ENCODE measurements at regions not wholly inside any gene's neighbourhood (a gene's known extent, or its start where the extent isn't known, plus 50 kb on each side); places are given as distances from the start of the nearest gene placed in this dataset.

DNA sequence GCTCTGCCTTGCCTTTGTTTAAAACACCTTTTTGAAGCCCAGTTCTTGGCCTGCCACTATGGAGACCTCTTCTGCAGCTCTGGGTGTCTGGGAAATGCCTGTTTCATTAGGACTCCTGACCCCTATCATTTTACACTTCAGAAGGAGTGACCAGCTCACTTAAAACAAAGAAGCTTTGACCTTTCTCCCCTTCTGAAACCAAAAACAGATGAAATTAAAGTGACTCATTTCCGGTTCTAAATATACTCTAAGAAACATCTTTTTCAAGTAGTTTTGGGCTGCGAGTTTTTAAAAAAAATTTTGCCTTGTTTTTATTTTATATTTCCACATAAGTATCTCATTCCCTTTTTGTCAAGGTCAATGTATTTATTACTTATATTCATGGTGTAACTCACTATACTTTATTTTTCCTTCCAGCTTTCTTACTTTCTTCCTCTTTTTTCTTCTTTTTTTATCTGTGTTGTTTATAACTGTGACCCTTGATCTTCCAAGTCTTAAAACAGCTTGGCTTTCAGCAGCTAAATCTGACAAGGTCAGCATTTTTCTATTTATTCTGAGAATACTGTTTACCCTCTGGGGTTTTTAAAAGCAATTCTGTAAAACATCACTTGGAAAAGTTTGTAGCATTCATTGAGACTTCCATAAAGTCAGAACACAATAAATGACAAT, 672.9 kb downstream of the NR2F1-AS1 start (continued):
- TF ChIP-seq GABPA (IDR thresholded peaks at IDR 0.05; ENCODE audit: low read depth) (0 out of 2 replicates have a peak, but pooled peaks have one; percentile 17), CREB1 (IDR thresholded peaks at IDR 0.05; ENCODE audit: low read depth) (no peak), FOS (IDR thresholded peaks at IDR 0.05; ENCODE audit: borderline replicate concordance, extremely low read depth, insufficient read length) (no peak), CBFB (IDR thresholded peaks at IDR 0.05; ENCODE audit: low read depth) (no peak), SMC3 (IDR thresholded peaks at IDR 0.05; ENCODE audit: borderline replicate concordance, low read length) (no peak), TAF1 (IDR thresholded peaks at IDR 0.05; ENCODE audit: borderline replicate concordance, low read depth, low read length) (no peak), DPF2 (IDR thresholded peaks at IDR 0.05) (0 out of 2 replicates have a peak, but pooled peaks have one; percentile 25), JUND (IDR thresholded peaks at IDR 0.05; ENCODE audit: low read depth, low read length) (no peak), MXI1 (IDR thresholded peaks at IDR 0.05; ENCODE audit: low read depth, low read length) (no peak), RFX5 (IDR thresholded peaks at IDR 0.05; ENCODE audit: low read depth, low read length) (no peak), SIN3A (IDR thresholded peaks at IDR 0.05; ENCODE audit: low read depth, low read length) (no peak), SIX5 (IDR thresholded peaks at IDR 0.05; ENCODE audit: low read depth, low read length, severe bottlenecking) (no peak), RBBP5 (conservative IDR thresholded peaks at IDR 0.05) (no peak), CBX3 (IDR thresholded peaks at IDR 0.05; ENCODE audit: borderline replicate concordance, low read depth) (no peak), POU2F2 (IDR thresholded peaks at IDR 0.05; ENCODE audit: borderline replicate concordance, low read depth, low read length) (no peak), HDGF (IDR thresholded peaks at IDR 0.05) (no peak), HDAC2 (IDR thresholded peaks at IDR 0.05) (no peak), SREBF2 (IDR thresholded peaks at IDR 0.05; ENCODE audit: low read length) (no peak), KLF5 (IDR thresholded peaks at IDR 0.05; ENCODE audit: partially characterized antibody) (no peak)
- TF ChIP-seq, protein P1, sequence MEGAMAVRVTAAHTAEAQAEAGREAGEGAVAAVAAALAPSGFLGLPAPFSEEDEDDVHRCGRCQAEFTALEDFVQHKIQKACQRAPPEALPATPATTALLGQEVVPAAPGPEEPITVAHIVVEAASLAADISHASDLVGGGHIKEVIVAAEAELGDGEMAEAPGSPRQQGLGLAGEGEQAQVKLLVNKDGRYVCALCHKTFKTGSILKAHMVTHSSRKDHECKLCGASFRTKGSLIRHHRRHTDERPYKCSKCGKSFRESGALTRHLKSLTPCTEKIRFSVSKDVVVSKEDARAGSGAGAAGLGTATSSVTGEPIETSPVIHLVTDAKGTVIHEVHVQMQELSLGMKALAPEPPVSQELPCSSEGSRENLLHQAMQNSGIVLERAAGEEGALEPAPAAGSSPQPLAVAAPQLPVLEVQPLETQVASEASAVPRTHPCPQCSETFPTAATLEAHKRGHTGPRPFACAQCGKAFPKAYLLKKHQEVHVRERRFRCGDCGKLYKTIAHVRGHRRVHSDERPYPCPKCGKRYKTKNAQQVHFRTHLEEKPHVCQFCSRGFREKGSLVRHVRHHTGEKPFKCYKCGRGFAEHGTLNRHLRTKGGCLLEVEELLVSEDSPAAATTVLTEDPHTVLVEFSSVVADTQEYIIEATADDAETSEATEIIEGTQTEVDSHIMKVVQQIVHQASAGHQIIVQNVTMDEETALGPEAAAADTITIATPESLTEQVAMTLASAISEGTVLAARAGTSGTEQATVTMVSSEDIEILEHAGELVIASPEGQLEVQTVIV (IDR thresholded peaks at IDR 0.05; ENCODE audit: borderline replicate concordance, partially characterized antibody), result no peak
- TF ChIP-seq, protein P2, sequence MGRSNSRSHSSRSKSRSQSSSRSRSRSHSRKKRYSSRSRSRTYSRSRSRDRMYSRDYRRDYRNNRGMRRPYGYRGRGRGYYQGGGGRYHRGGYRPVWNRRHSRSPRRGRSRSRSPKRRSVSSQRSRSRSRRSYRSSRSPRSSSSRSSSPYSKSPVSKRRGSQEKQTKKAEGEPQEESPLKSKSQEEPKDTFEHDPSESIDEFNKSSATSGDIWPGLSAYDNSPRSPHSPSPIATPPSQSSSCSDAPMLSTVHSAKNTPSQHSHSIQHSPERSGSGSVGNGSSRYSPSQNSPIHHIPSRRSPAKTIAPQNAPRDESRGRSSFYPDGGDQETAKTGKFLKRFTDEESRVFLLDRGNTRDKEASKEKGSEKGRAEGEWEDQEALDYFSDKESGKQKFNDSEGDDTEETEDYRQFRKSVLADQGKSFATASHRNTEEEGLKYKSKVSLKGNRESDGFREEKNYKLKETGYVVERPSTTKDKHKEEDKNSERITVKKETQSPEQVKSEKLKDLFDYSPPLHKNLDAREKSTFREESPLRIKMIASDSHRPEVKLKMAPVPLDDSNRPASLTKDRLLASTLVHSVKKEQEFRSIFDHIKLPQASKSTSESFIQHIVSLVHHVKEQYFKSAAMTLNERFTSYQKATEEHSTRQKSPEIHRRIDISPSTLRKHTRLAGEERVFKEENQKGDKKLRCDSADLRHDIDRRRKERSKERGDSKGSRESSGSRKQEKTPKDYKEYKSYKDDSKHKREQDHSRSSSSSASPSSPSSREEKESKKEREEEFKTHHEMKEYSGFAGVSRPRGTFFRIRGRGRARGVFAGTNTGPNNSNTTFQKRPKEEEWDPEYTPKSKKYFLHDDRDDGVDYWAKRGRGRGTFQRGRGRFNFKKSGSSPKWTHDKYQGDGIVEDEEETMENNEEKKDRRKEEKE (IDR thresholded peaks at IDR 0.05), result no peak
- TF ChIP-seq, protein P3, sequence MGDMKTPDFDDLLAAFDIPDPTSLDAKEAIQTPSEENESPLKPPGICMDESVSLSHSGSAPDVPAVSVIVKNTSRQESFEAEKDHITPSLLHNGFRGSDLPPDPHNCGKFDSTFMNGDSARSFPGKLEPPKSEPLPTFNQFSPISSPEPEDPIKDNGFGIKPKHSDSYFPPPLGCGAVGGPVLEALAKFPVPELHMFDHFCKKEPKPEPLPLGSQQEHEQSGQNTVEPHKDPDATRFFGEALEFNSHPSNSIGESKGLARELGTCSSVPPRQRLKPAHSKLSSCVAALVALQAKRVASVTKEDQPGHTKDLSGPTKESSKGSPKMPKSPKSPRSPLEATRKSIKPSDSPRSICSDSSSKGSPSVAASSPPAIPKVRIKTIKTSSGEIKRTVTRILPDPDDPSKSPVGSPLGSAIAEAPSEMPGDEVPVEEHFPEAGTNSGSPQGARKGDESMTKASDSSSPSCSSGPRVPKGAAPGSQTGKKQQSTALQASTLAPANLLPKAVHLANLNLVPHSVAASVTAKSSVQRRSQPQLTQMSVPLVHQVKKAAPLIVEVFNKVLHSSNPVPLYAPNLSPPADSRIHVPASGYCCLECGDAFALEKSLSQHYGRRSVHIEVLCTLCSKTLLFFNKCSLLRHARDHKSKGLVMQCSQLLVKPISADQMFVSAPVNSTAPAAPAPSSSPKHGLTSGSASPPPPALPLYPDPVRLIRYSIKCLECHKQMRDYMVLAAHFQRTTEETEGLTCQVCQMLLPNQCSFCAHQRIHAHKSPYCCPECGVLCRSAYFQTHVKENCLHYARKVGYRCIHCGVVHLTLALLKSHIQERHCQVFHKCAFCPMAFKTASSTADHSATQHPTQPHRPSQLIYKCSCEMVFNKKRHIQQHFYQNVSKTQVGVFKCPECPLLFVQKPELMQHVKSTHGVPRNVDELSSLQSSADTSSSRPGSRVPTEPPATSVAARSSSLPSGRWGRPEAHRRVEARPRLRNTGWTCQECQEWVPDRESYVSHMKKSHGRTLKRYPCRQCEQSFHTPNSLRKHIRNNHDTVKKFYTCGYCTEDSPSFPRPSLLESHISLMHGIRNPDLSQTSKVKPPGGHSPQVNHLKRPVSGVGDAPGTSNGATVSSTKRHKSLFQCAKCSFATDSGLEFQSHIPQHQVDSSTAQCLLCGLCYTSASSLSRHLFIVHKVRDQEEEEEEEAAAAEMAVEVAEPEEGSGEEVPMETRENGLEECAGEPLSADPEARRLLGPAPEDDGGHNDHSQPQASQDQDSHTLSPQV (IDR thresholded peaks at IDR 0.05), result no peak

All from GM12878 (cell line).